Lower leg skin (tissue), 3 donors: ENCODE measurements at regions not wholly inside any gene's neighbourhood (a gene's known extent, or its start where the extent isn't known, plus 50 kb on each side); places are given as distances from the start of the nearest gene placed in this dataset.

Source experiments
- POLR2A ChIP-seq, 2 donors: fragments of 450-650 bp; IDR thresholded peaks; one replicate each; pipeline ENCODE4 v1.6.1; 2016 to 2017; ENCODE audit warnings: antibody characterized with exemption in 2 of 2, mild to moderate bottlenecking in 1 of 2, moderate library complexity in 1 of 2
- TF ChIP-seq, protein P1 (sequence below), 3 donors: fragments of 450-650 bp; IDR thresholded peaks; one replicate each; pipeline ENCODE4 v1.5.1; 2016; ENCODE audit warnings: antibody characterized with exemption in 3 of 3, mild to moderate bottlenecking in 3 of 3, moderate library complexity in 2 of 3

GRCh38 chr14:105739331-105740102, 213.1 kb downstream of the TMEM121 start:
- TF ChIP-seq, protein P1, sequence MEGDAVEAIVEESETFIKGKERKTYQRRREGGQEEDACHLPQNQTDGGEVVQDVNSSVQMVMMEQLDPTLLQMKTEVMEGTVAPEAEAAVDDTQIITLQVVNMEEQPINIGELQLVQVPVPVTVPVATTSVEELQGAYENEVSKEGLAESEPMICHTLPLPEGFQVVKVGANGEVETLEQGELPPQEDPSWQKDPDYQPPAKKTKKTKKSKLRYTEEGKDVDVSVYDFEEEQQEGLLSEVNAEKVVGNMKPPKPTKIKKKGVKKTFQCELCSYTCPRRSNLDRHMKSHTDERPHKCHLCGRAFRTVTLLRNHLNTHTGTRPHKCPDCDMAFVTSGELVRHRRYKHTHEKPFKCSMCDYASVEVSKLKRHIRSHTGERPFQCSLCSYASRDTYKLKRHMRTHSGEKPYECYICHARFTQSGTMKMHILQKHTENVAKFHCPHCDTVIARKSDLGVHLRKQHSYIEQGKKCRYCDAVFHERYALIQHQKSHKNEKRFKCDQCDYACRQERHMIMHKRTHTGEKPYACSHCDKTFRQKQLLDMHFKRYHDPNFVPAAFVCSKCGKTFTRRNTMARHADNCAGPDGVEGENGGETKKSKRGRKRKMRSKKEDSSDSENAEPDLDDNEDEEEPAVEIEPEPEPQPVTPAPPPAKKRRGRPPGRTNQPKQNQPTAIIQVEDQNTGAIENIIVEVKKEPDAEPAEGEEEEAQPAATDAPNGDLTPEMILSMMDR (IDR thresholded peaks at IDR 0.05), result no peak
- TF ChIP-seq POLR2A (IDR thresholded peaks at IDR 0.05), result no peak
